ENCODE measurements at regions not wholly inside any gene's neighbourhood (a gene's known extent, or its start where the extent isn't known, plus 50 kb on each side); places are given as distances from the start of the nearest gene placed in this dataset.

GRCh38 chr21:33152732-33153130 is 77.0 kb upstream of the IFNAR2 start:
- Mint-ChIP-seq H3K27ac (no peak overlapping the region), H3K36me3 (no peaks in the 10 kb centered on the region), H3K4me3 (no peak overlapping the region), H3K27me3 (ENCODE audit: low read depth) (peaks cover 5% of the 10 kb centered on the region), H3K4me1 (peaks cover 24% of the 10 kb centered on the region), H3K9me3 (no peaks in the 10 kb centered on the region)
- no peak for TF ChIP-seq ZNF416 (CRISPR knock-in tag; IDR thresholded peaks at IDR 0.05)
- no peak for TF ChIP-seq ATF2 (CRISPR knock-in tag; IDR thresholded peaks at IDR 0.05; ENCODE audit: borderline replicate concordance, low read depth)
- no peak for TF ChIP-seq STAT6 (CRISPR knock-in tag; conservative IDR thresholded peaks at IDR 0.05; ENCODE audit: low read depth)
- TF ChIP-seq CTCF (IDR thresholded peaks at IDR 0.05): no peak
- TF ChIP-seq ZNF423 (CRISPR knock-in tag; IDR thresholded peaks at IDR 0.05): no peak
- ATAC-seq (no peak), DNase-seq (ENCODE audit: low spot score) (no peak)
- ChIA-PET POLR2A (no interaction called here), CTCF (interaction anchor here (1.0 to 1.5 kb wide), 4 partner anchors 44 to 209 kb away, joined by 3 to 5 read pairs (median 4); partner anchors contain the start of gene OLIG2)

GRCh38 chr21:33155005-33155404 is 74.7 kb upstream of the IFNAR2 start:
- Mint-ChIP-seq H3K4me1 (peaks cover 10% of the 10 kb centered on the region), H3K9me3 (peaks cover 10% of the 10 kb centered on the region), H3K4me3 (no peak overlapping the region), H3K27me3 (ENCODE audit: low read depth) (peaks cover 2% of the 10 kb centered on the region), H3K36me3 (no peaks in the 10 kb centered on the region), H3K27ac (no peak overlapping the region)
- no peak for ATAC-seq
- DNase-seq (ENCODE audit: low spot score): no peak
- CTCF ChIA-PET: no interaction called here
- no peak for TF ChIP-seq NFYB (CRISPR knock-in tag; conservative IDR thresholded peaks at IDR 0.05; ENCODE audit: low read depth)
- no peak for TF ChIP-seq SMAD3 (CRISPR knock-in tag; IDR thresholded peaks at IDR 0.05; ENCODE audit: borderline replicate concordance)
- no peak for TF ChIP-seq NFATC4 (CRISPR knock-in tag; IDR thresholded peaks at IDR 0.05)
- no peak for TF ChIP-seq ZBTB43 (CRISPR knock-in tag; IDR thresholded peaks at IDR 0.05)
- TF ChIP-seq ATF3 (CRISPR knock-in tag; conservative IDR thresholded peaks at IDR 0.05): no peak
- TF ChIP-seq ZNF671 (CRISPR knock-in tag; IDR thresholded peaks at IDR 0.05): no peak
- no peak for TF ChIP-seq CTCF (IDR thresholded peaks at IDR 0.05)
- TF ChIP-seq ZNF423 (CRISPR knock-in tag; IDR thresholded peaks at IDR 0.05): no peak
- no peak for TF ChIP-seq OVOL2 (CRISPR knock-in tag; IDR thresholded peaks at IDR 0.05; ENCODE audit: borderline replicate concordance)
- TF ChIP-seq EMX1 (CRISPR knock-in tag; IDR thresholded peaks at IDR 0.05): no peak
- no peak for TF ChIP-seq USF1 (CRISPR knock-in tag; IDR thresholded peaks at IDR 0.05)
- TF ChIP-seq CREM (CRISPR knock-in tag; IDR thresholded peaks at IDR 0.05): no peak
- TF ChIP-seq E2F5 (CRISPR knock-in tag; IDR thresholded peaks at IDR 0.05): no peak
- TF ChIP-seq CDX4 (CRISPR knock-in tag; IDR thresholded peaks at IDR 0.05; ENCODE audit: borderline replicate concordance): no peak
- no peak for TF ChIP-seq PRRX2 (CRISPR knock-in tag; IDR thresholded peaks at IDR 0.05)
- POLR2A ChIA-PET: no interaction called here
